Ovary (tissue), 7 donors: ENCODE measurements at regions not wholly inside any gene's neighbourhood (a gene's known extent, or its start where the extent isn't known, plus 50 kb on each side); places are given as distances from the start of the nearest gene placed in this dataset.

Experiments used
- DNase-seq, 5 donors: peaks; one replicate each; pipeline ENCODE4 v3.0.0-alpha.2; 2019 to 2020
- H3K27ac ChIP-seq, 2 donors: fragments of 200-600 bp; one replicate each; pipeline versions ENCODE4 v1.5.1 to v1.8.0; 2019 to 2022
- H3K27me3 ChIP-seq: fragments of 200-600 bp; one replicate; pipeline ENCODE4 v1.8.0; 2022
- H3K36me3 ChIP-seq: fragments of 200-600 bp; sonication (generic); one replicate; pipeline ENCODE4 v1.5.1; 2019
- H3K4me1 ChIP-seq: one replicate; pipeline ENCODE4 v1.8.1; 2013; ENCODE audit warnings: mild to moderate bottlenecking, moderate library complexity; ENCODE audit not compliant: insufficient read depth
- H3K4me3 ChIP-seq: fragments of 200-600 bp; sonication (generic); one replicate; pipeline ENCODE4 v1.5.1; 2017
- H3K9me3 ChIP-seq, 2 donors: fragments of 200-600 bp in 1 of 2; sonication (generic) in 1 of 2; one replicate each; pipeline versions ENCODE4 v1.5.1 to v1.8.1; 2013 to 2019; ENCODE audit warnings: mild to moderate bottlenecking in 1 of 2, moderate library complexity in 1 of 2
- CTCF ChIP-seq, 3 donors: fragments of 450-650 bp in 2 of 3; fragments of 200-600 bp in 1 of 3; IDR thresholded peaks; one replicate each; pipeline versions ENCODE4 v1.5.1 to v1.8.0; 2016 to 2022; ENCODE audit warnings: antibody characterized with exemption in 3 of 3, mild to moderate bottlenecking in 1 of 3
- EP300 ChIP-seq: sonication (generic); formaldehyde crosslinking; IDR thresholded peaks from one replicate; pipeline ENCODE4 v1.6.1; 2017; ENCODE audit warnings: antibody characterized with exemption
- POLR2A ChIP-seq: fragments of 450-650 bp; IDR thresholded peaks from one replicate; pipeline ENCODE4 v1.6.1; 2017; ENCODE audit warnings: antibody characterized with exemption, mild to moderate bottlenecking, moderate library complexity
- WGBS, 3 donors: extraction: QIAGEN DNeasy Blood & Tissue Kit in 1 of 3; methylation state at CpG; one replicate each; pipeline versions ENCODE4 v1.1.5 to v1.1.7; 2013 to 2017; 5-methylcytosine and 5-hydroxymethylcytosine counted together
- intact Hi-C, 4 donors: fragments of 100-400 bp; cut with DNase I; formaldehyde crosslinking; loops; one replicate each; pipeline versions ENCODE4 v1.11.0 to v1.15.1; 2022 to 2023
- donor health status: DM: no; HTN: no; CAD: no; lungs with moderate emphysema.
- donor health status: DM: no; HTN: no; CAD: no.
- donor health status: Bipolar disorder and iron deficiency.
- donor health status: DM: no; HTN: no; CAD: no.
- donor health status: DM: yes; HTN: yes; CAD: no.

GRCh38 chr10:31599626-31600504 is 280.8 kb downstream of the ZEB1 start:
- H3K9me3 ChIP-seq, result no peaks in the 10 kb centered on the region
- no peak overlapping the region for H3K27ac ChIP-seq
- H3K36me3 ChIP-seq, result no peaks in the 10 kb centered on the region
- H3K4me1 ChIP-seq, result peaks cover 6% of the 10 kb centered on the region
- WGBS, 3 donors, result 83 to 90% (median 85%) methylated on average over 9 of the region's 9 CpGs
- DNase-seq, result no peak
- no peak overlapping the region for H3K4me3 ChIP-seq
- no peaks in the 10 kb centered on the region for H3K27me3 ChIP-seq
- TF ChIP-seq POLR2A, result no peak
- TF ChIP-seq EP300, result no peak
- TF ChIP-seq CTCF (IDR thresholded peaks at IDR 0.05), result no peak
- intact Hi-C loops, result loop anchor here in 1 of 4 donors (10.0 kb wide), 1 partner anchor 285 kb away; the partner anchor contains the start of gene ZEB1

- Histone ChIP-seq H3K27ac (no peak overlapping the region), H3K4me3 (no peak overlapping the region), H3K4me1 (no peaks in the 10 kb centered on the region), H3K36me3 (no peaks in the 10 kb centered on the region), H3K9me3 (no peaks in the 10 kb centered on the region), H3K27me3 (no peaks in the 10 kb centered on the region)
- TF ChIP-seq POLR2A (no peak), CTCF (IDR thresholded peaks at IDR 0.05) (no peak), EP300 (no peak)
- intact Hi-C loops, result no loop called here
- 92 to 97% (median 94%) methylated on average over 2 of the region's 2 CpGs for WGBS, 3 donors
- DNase-seq, result no peak
Measured at GRCh38 chr10:31596765-31597164, 277.7 kb downstream of the ZEB1 start.

- intact Hi-C loops, result no loop called here
- H3K27me3 ChIP-seq, result no peaks in the 10 kb centered on the region
- no peak overlapping the region for H3K27ac ChIP-seq
- no peaks in the 10 kb centered on the region for H3K36me3 ChIP-seq
- no peak for DNase-seq
- 77 to 80% (median 78%) methylated on average over 3 of the region's 3 CpGs for WGBS, 3 donors
- no peaks in the 10 kb centered on the region for H3K9me3 ChIP-seq
- no peaks in the 10 kb centered on the region for H3K4me1 ChIP-seq
- no peak overlapping the region for H3K4me3 ChIP-seq
- TF ChIP-seq EP300 (no peak), CTCF (IDR thresholded peaks at IDR 0.05) (no peak), POLR2A (no peak)
Measured at GRCh38 chr10:31595992-31596391, 277.0 kb downstream of the ZEB1 start.

- intact Hi-C loops, result no loop called here
- Histone ChIP-seq H3K9me3 (no peaks in the 10 kb centered on the region), H3K27me3 (no peaks in the 10 kb centered on the region), H3K36me3 (no peaks in the 10 kb centered on the region), H3K27ac (no peak overlapping the region), H3K4me3 (no peak overlapping the region), H3K4me1 (no peaks in the 10 kb centered on the region)
- TF ChIP-seq CTCF (IDR thresholded peaks at IDR 0.05) (no peak), EP300 (no peak), POLR2A (no peak)
- no peak for DNase-seq
- 79 to 93% (median 89%) methylated on average over 1 of the region's 1 CpG for WGBS, 3 donors
Measured at GRCh38 chr10:31594347-31594873, 275.4 kb downstream of the ZEB1 start.
